ENCODE measurements at regions not wholly inside any gene's neighbourhood (a gene's known extent, or its start where the extent isn't known, plus 50 kb on each side); places are given as distances from the start of the nearest gene placed in this dataset.

DNA sequence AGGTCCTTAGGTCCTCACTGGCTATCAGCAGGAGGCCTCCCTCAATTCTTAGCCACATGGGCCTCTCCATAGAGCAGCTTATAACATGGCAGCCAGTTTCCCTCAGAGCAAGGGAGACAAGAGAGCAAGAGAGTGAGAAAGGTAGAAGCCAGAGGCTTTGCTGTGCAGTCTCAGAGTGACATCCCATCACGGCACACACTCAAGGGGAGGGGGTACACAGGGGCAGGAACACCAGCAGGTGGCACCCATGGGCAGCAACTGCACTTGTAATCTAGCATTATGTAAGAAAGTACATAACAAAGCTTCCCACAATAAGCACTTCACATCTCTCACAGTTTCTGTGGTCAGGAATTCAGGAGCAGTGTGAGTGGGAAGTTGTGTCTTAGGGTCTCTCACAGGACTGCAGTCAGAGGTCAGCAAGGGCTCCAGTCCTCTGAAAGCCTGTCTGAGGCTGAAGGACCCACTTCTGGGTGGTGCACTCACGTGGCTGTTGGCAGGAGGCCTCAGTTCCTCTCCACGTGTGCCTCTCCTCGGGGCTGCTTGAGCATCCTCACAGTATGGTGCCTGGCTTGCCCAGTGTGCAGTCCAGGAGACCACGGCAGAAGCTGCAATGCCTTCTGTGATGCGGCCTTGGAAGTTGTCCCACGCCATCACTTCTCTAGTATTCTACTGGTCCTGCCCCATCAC, 159.4 kb downstream of the OAT start:
- no peaks in the 10 kb centered on the region for H3K27me3 ChIP-seq
- H3K9me3 ChIP-seq: no peaks in the 10 kb centered on the region
- no peaks in the 10 kb centered on the region for H3K4me1 ChIP-seq
- DNase-seq: no peak
- no peak for TF ChIP-seq POLR2A (IDR thresholded peaks at IDR 0.05)
- TF ChIP-seq, protein P1, sequence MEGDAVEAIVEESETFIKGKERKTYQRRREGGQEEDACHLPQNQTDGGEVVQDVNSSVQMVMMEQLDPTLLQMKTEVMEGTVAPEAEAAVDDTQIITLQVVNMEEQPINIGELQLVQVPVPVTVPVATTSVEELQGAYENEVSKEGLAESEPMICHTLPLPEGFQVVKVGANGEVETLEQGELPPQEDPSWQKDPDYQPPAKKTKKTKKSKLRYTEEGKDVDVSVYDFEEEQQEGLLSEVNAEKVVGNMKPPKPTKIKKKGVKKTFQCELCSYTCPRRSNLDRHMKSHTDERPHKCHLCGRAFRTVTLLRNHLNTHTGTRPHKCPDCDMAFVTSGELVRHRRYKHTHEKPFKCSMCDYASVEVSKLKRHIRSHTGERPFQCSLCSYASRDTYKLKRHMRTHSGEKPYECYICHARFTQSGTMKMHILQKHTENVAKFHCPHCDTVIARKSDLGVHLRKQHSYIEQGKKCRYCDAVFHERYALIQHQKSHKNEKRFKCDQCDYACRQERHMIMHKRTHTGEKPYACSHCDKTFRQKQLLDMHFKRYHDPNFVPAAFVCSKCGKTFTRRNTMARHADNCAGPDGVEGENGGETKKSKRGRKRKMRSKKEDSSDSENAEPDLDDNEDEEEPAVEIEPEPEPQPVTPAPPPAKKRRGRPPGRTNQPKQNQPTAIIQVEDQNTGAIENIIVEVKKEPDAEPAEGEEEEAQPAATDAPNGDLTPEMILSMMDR (IDR thresholded peaks at IDR 0.05 in 4 of 5, conservative IDR thresholded peaks at IDR 0.05 in 1 of 5): no peak
- in situ Hi-C loops (cut with MboI; ENCODE audit: low sequenced_read_pairs in 4 of 4) (no loop called here), intact Hi-C loops (cut with DNase I; ENCODE audit: low total_unique reads) (no loop called here)
- no peaks in the 10 kb centered on the region for H3K36me3 ChIP-seq
- no peak overlapping the region for H3K27ac ChIP-seq
- no peak overlapping the region for H3K4me3 ChIP-seq
- no peak for ATAC-seq

DNA sequence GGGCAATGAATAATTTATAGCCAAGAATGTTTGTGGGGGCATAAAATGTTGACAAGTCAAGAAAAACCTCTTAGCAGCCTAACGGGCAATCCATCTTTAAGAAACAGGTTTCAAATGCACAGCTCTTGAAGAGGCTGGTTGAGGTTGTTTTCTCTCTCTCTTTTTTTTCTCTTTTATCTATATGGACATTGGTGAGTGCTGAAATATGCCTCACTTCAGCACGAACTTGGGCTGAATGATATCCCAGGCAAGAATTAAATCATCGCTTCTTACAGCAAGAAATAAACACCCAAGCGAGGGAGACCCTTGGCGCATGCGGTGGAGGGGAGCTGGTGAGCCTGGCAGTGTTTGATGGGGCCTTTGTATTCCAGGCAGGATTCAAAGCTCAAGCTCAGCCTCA, 160.9 kb downstream of the OAT start:
- no peaks in the 10 kb centered on the region for H3K9me3 ChIP-seq
- no peaks in the 10 kb centered on the region for H3K36me3 ChIP-seq
- no peak overlapping the region for H3K4me3 ChIP-seq
- no peak overlapping the region for H3K27ac ChIP-seq
- no peak for DNase-seq
- TF ChIP-seq, protein P1 (IDR thresholded peaks at IDR 0.05 in 4 of 5, conservative IDR thresholded peaks at IDR 0.05 in 1 of 5): no peak
- no peak for TF ChIP-seq POLR2A (IDR thresholded peaks at IDR 0.05)
- no peaks in the 10 kb centered on the region for H3K27me3 ChIP-seq
- in situ Hi-C loops (cut with MboI; ENCODE audit: low sequenced_read_pairs in 4 of 4): no loop called here
- no peak for ATAC-seq
- intact Hi-C loops (cut with DNase I; ENCODE audit: low total_unique reads): no loop called here
- no peaks in the 10 kb centered on the region for H3K4me1 ChIP-seq

DNA sequence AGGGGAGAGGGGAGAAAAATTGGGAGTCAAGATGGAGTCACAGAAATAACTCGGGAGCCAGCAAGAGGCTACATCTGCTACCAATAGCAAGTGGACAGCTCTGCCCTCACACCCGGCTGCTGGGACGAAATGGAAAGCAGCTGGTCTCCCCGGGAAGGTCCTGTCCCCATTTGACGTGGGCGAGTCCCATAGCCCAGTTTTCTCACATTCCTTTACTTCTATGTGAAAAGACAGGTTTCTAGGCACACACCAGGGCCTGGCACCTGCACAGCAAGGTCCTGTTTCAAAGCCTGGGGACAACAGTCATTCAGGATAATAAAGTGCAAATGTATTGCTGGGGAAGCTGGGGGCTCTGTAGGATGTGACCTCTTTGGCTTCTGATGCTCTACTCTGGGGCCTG, 162.6 kb downstream of the OAT start:
- intact Hi-C loops (cut with DNase I; ENCODE audit: low total_unique reads): no loop called here
- peaks cover 0 to 3% of the 10 kb centered on the region in 2 donors for H3K4me1 ChIP-seq
- in situ Hi-C loops (cut with MboI; ENCODE audit: low sequenced_read_pairs in 4 of 4): no loop called here
- ATAC-seq (no peak), DNase-seq (no peak)
- H3K36me3 ChIP-seq: no peaks in the 10 kb centered on the region
- no peaks in the 10 kb centered on the region for H3K9me3 ChIP-seq
- no peaks in the 10 kb centered on the region for H3K27me3 ChIP-seq
- TF ChIP-seq, protein P1 (IDR thresholded peaks at IDR 0.05 in 4 of 5, conservative IDR thresholded peaks at IDR 0.05 in 1 of 5): no peak
- TF ChIP-seq POLR2A (IDR thresholded peaks at IDR 0.05): no peak
- H3K27ac ChIP-seq: no peak overlapping the region
- H3K4me3 ChIP-seq: no peak overlapping the region

DNA sequence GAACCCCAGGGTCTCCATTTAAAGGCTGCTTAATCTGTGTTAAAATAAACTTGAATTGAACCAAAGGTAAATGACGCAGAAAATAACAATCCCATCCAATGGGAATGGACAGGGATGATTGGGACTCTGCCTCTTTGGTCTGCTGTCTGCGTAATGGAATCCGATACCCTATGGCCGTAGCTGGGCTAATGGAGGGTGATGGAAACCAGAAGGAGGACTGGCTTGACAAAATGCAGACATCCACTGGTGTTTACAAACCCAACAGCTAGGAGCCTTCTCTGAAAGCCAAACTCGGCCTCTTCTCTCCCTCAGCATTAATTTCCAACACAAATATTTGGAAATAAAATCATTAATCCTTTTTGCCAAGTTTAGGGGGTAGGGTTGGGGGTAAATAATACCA, 162.2 kb upstream of the CHST15 start:
- Histone ChIP-seq H3K4me3 (no peak overlapping the region), H3K27me3 (no peaks in the 10 kb centered on the region), H3K27ac (no peak overlapping the region), H3K9me3 (no peaks in the 10 kb centered on the region), H3K4me1 (peaks cover 0 to 9% of the 10 kb centered on the region in 2 donors), H3K36me3 (no peaks in the 10 kb centered on the region)
- no peak for ATAC-seq
- in situ Hi-C loops (cut with MboI; ENCODE audit: low sequenced_read_pairs in 4 of 4): no loop called here
- DNase-seq: no peak
- TF ChIP-seq POLR2A (IDR thresholded peaks at IDR 0.05): no peak
- TF ChIP-seq, protein P1 (IDR thresholded peaks at IDR 0.05 in 4 of 5, conservative IDR thresholded peaks at IDR 0.05 in 1 of 5): no peak
- intact Hi-C loops (cut with DNase I; ENCODE audit: low total_unique reads): no loop called here

DNA sequence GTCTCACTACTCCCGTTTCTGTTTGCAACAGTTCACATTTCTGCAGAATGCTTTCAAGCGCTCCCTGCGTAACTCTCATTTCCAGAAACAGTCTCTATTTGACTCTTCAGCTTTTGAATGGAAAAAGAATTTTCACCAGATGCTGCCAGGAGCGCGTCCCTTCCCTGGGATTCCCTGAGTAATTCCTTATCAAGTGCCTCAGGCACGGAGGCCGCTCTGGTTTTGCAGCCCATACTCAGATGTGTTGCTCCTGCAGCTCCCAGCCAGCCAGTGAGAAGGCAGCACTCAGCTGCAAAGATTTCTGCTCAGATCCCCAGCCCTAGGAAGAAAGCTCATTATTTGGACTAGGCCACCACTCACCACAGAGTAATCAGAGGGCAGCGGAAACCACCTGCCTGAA, 161.1 kb upstream of the CHST15 start:
- Histone ChIP-seq H3K27ac (no peak overlapping the region), H3K27me3 (no peaks in the 10 kb centered on the region), H3K4me1 (peaks cover 0 to 14% of the 10 kb centered on the region in 2 donors), H3K36me3 (no peaks in the 10 kb centered on the region), H3K9me3 (no peaks in the 10 kb centered on the region), H3K4me3 (no peak overlapping the region)
- ATAC-seq (no peak), DNase-seq (no peak)
- in situ Hi-C loops (cut with MboI; ENCODE audit: low sequenced_read_pairs in 4 of 4) (no loop called here), intact Hi-C loops (cut with DNase I; ENCODE audit: low total_unique reads) (no loop called here)
- TF ChIP-seq, protein P1 (IDR thresholded peaks at IDR 0.05 in 4 of 5, conservative IDR thresholded peaks at IDR 0.05 in 1 of 5): no peak
- no peak for TF ChIP-seq POLR2A (IDR thresholded peaks at IDR 0.05)

Data from gastrocnemius medialis (tissue), 4 donors.